ENCODE measurements at regions not wholly inside any gene's neighbourhood (a gene's known extent, or its start where the extent isn't known, plus 50 kb on each side); places are given as distances from the start of the nearest gene placed in this dataset.

GRCh38 chr1:244311784-244312532, 139.8 kb downstream of the ADSS2 start:
- 93% methylated on average over 18 of the region's 18 CpGs for WGBS

GRCh38 chr1:244313346-244313745, 138.4 kb downstream of the ADSS2 start:
- H3K4me1 ChIP-seq (ENCODE audit: control insufficient read depth in 4 of 4, insufficient read depth in 4 of 4, low read length in 3 of 4), result no peaks in the 10 kb centered on the region
- no peaks in the 10 kb centered on the region for H3K9me3 ChIP-seq (ENCODE audit: control insufficient read depth in 4 of 4, low read length in 3 of 4)
- no peak for DNase-seq (ENCODE audit: low spot score)
- no peak overlapping the region for H3K4me3 ChIP-seq (ENCODE audit: low read depth in 1 of 3, low read length in 3 of 3)
- H3K9ac ChIP-seq (ENCODE audit: low read depth in 1 of 2, low read length in 2 of 2), result no peak overlapping the region
- H3K27ac ChIP-seq (ENCODE audit: low read depth in 1 of 2, low read length in 2 of 2), result no peak overlapping the region
- no peaks in the 10 kb centered on the region for H3K27me3 ChIP-seq (ENCODE audit: control insufficient read depth in 4 of 4, insufficient read depth in 4 of 4, low read length in 3 of 4)
- 92% methylated on average over 9 of the region's 9 CpGs for WGBS
- no peak for TF ChIP-seq NR2F2 (IDR thresholded peaks at IDR 0.05)
- TF ChIP-seq MAX (IDR thresholded peaks at IDR 0.05), result no peak
- no peak for TF ChIP-seq CTCF (IDR thresholded peaks at IDR 0.05; ENCODE audit: low read depth, low read length, missing input control)
- no peak for TF ChIP-seq TAF1 (conservative IDR thresholded peaks at IDR 0.05)
- TF ChIP-seq HNF4G (IDR thresholded peaks at IDR 0.05), result no peak
- no peak for TF ChIP-seq FOXA2 (IDR thresholded peaks at IDR 0.05)
- TF ChIP-seq GABPA (IDR thresholded peaks at IDR 0.05 in 1 of 2, conservative IDR thresholded peaks at IDR 0.05 in 1 of 2), result no peak
- no peak for TF ChIP-seq YY1 (IDR thresholded peaks at IDR 0.05)
- TF ChIP-seq REST (IDR thresholded peaks at IDR 0.05), result no peak
- no peaks in the 10 kb centered on the region for H3K36me3 ChIP-seq (ENCODE audit: control insufficient read depth in 4 of 4, insufficient read depth in 3 of 4, low read depth in 1 of 4, low read length in 3 of 4)

More at GRCh38 chr1:244311784-244312532, 139.8 kb downstream of the ADSS2 start:
- DNase-seq (ENCODE audit: low spot score), result no peak
- Histone ChIP-seq H3K9me3 (ENCODE audit: control insufficient read depth in 4 of 4, low read length in 3 of 4) (no peaks in the 10 kb centered on the region), H3K27ac (ENCODE audit: low read depth in 1 of 2, low read length in 2 of 2) (no peak overlapping the region), H3K27me3 (ENCODE audit: control insufficient read depth in 4 of 4, insufficient read depth in 4 of 4, low read length in 3 of 4) (no peaks in the 10 kb centered on the region), H3K36me3 (ENCODE audit: control insufficient read depth in 4 of 4, insufficient read depth in 3 of 4, low read depth in 1 of 4, low read length in 3 of 4) (no peaks in the 10 kb centered on the region), H3K4me3 (ENCODE audit: low read depth in 1 of 3, low read length in 3 of 3) (no peak overlapping the region), H3K4me1 (ENCODE audit: control insufficient read depth in 4 of 4, insufficient read depth in 4 of 4, low read length in 3 of 4) (no peaks in the 10 kb centered on the region), H3K9ac (ENCODE audit: low read depth in 1 of 2, low read length in 2 of 2) (no peak overlapping the region)
- TF ChIP-seq CTCF (IDR thresholded peaks at IDR 0.05; ENCODE audit: low read depth, low read length, missing input control), result no peak
- TF ChIP-seq JUND (IDR thresholded peaks at IDR 0.05), result no peak
- no peak for TF ChIP-seq ATF3 (IDR thresholded peaks at IDR 0.05)
- TF ChIP-seq MAX (IDR thresholded peaks at IDR 0.05), result no peak
- TF ChIP-seq TAF1 (conservative IDR thresholded peaks at IDR 0.05), result no peak
- no peak for TF ChIP-seq FOXA1 (IDR thresholded peaks at IDR 0.05)
- TF ChIP-seq FOXA2 (IDR thresholded peaks at IDR 0.05), result no peak

Measured in liver (tissue), 8 donors.